OCI-LY3 (cell line): ENCODE measurements at regions not wholly inside any gene's neighbourhood (a gene's known extent, or its start where the extent isn't known, plus 50 kb on each side); places are given as distances from the start of the nearest gene placed in this dataset.

Experiments used
- H2AFZ ChIP-seq: fragments of 200-600, 300-600 bp; shearing (Covaris generic); 2 replicates; pipeline ENCODE4 v1.6.0; 2014; ENCODE audit warnings: antibody characterized with exemption, low read depth, low read length
- H3K27ac ChIP-seq: fragments of 200-600, 300-600 bp; sonication (generic); 2 replicates; pipeline ENCODE4 v1.5.1; 2014; ENCODE audit warnings: mild to moderate bottlenecking, low read length, moderate library complexity, mixed read lengths
- H3K27me3 ChIP-seq: fragments of 200-600, 300-600 bp; sonication (generic); 2 replicates; pipeline ENCODE4 v1.6.1; 2014; ENCODE audit warnings: low read depth, low read length, mixed read lengths
- H3K36me3 ChIP-seq: fragments of 200-600, 300-600 bp; sonication (generic); replicated peaks from 2 replicates; pipeline ENCODE3; 2014; ENCODE audit warnings: low read depth, low read length, mixed read lengths
- H3K4me1 ChIP-seq: fragments of 300-600, 200-600 bp; sonication (generic); 2 replicates; pipeline ENCODE4 v1.6.1; 2014; ENCODE audit warnings: low read length, mixed read lengths
- H3K4me2 ChIP-seq: fragments of 200-600, 300-600 bp; sonication (generic); 2 replicates; pipeline ENCODE4 v1.6.1; 2014; ENCODE audit warnings: low read length, mixed read lengths
- H3K4me3 ChIP-seq: fragments of 300-600, 200-600 bp; sonication (generic); 2 replicates; pipeline ENCODE4 v1.5.1; 2014; ENCODE audit warnings: antibody characterized with exemption, mild to moderate bottlenecking, low read length, moderate library complexity
- H3K79me2 ChIP-seq: fragments of 300-600, 200-600 bp; shearing (Covaris generic); 2 replicates; pipeline ENCODE4 v1.6.1; 2014; ENCODE audit warnings: mild to moderate bottlenecking, low read length, mixed read lengths
- H3K9ac ChIP-seq: fragments of 300-600, 200-600 bp; shearing (Covaris generic); 2 replicates; pipeline ENCODE4 v1.6.0; 2014; ENCODE audit warnings: mild to moderate bottlenecking, low read length, moderate library complexity
- H3K9me3 ChIP-seq: fragments of 200-600, 300-600 bp; shearing (Covaris generic); 2 replicates; pipeline ENCODE4 v1.6.1; 2014; ENCODE audit warnings: low read length, mixed read lengths; ENCODE audit not compliant: insufficient read depth
- H4K20me1 ChIP-seq: fragments of 200-600, 300-600 bp; sonication (generic); 2 replicates; pipeline ENCODE4 v1.6.1; 2016; ENCODE audit warnings: low read length, mixed read lengths; ENCODE audit not compliant: insufficient read depth
- CTCF ChIP-seq: fragments of 200-600, 300-600 bp; sonication (generic); IDR thresholded peaks from 2 replicates; pipeline ENCODE4 v1.5.1; 2014; ENCODE audit warnings: antibody characterized with exemption, low read length, low read depth
- EZH2phosphoT487 ChIP-seq: fragments of 200-600 bp; shearing (Covaris generic); IDR thresholded peaks from 2 replicates; pipeline ENCODE4 v1.6.1; 2018; ENCODE audit warnings: antibody characterized with exemption, mixed run types, low read depth

- Histone ChIP-seq H4K20me1 (no peaks in the 10 kb centered on the region), H3K36me3 (no peaks in the 10 kb centered on the region), H3K9me3 (no peaks in the 10 kb centered on the region)
These were observed 456.4 kb upstream of the HTR2C start for GRCh38 chrX:114127411-114128025.

GRCh38 chrX:114127005-114127404 is 456.9 kb upstream of the HTR2C start:
- no peak overlapping the region for H2AFZ ChIP-seq
- no peaks in the 10 kb centered on the region for H3K9me3 ChIP-seq
- TF ChIP-seq CTCF (no peak), EZH2phosphoT487 (no peak)
- no peaks in the 10 kb centered on the region for H3K4me1 ChIP-seq
- H3K9ac ChIP-seq = no peak overlapping the region
- no peak overlapping the region for H3K4me2 ChIP-seq
- H3K36me3 ChIP-seq = no peaks in the 10 kb centered on the region
- H3K79me2 ChIP-seq = no peaks in the 10 kb centered on the region
- H4K20me1 ChIP-seq = no peaks in the 10 kb centered on the region
- H3K27ac ChIP-seq = no peak overlapping the region
- H3K27me3 ChIP-seq = no peaks in the 10 kb centered on the region
- H3K4me3 ChIP-seq = no peak overlapping the region

More at GRCh38 chrX:114127411-114128025, 456.4 kb upstream of the HTR2C start:
- Histone ChIP-seq H3K9ac (no peak overlapping the region), H2AFZ (no peak overlapping the region), H3K79me2 (no peaks in the 10 kb centered on the region), H3K4me3 (no peak overlapping the region), H3K4me1 (no peaks in the 10 kb centered on the region), H3K27me3 (no peaks in the 10 kb centered on the region), H3K27ac (no peak overlapping the region), H3K4me2 (no peak overlapping the region)
- TF ChIP-seq CTCF (no peak), EZH2phosphoT487 (no peak)

- no peak overlapping the region for H3K4me2 ChIP-seq
- no peaks in the 10 kb centered on the region for H3K27me3 ChIP-seq
- TF ChIP-seq CTCF = no peak
- TF ChIP-seq EZH2phosphoT487 = no peak
- H2AFZ ChIP-seq = no peak overlapping the region
- H3K4me1 ChIP-seq = no peaks in the 10 kb centered on the region
- no peak overlapping the region for H3K27ac ChIP-seq
- no peak overlapping the region for H3K9ac ChIP-seq
- no peak overlapping the region for H3K4me3 ChIP-seq
- H3K79me2 ChIP-seq = no peaks in the 10 kb centered on the region
- no peaks in the 10 kb centered on the region for H4K20me1 ChIP-seq
- no peaks in the 10 kb centered on the region for H3K36me3 ChIP-seq
- H3K9me3 ChIP-seq = no peaks in the 10 kb centered on the region
These were observed 482.8 kb upstream of the HTR2C start for GRCh38 chrX:114101081-114101480.

GRCh38 chrX:114097866-114098265 is 486.0 kb upstream of the HTR2C start:
- no peak overlapping the region for H2AFZ ChIP-seq
- H3K4me1 ChIP-seq = no peaks in the 10 kb centered on the region
- no peaks in the 10 kb centered on the region for H4K20me1 ChIP-seq
- H3K9ac ChIP-seq = no peak overlapping the region
- H3K4me2 ChIP-seq = no peak overlapping the region
- TF ChIP-seq CTCF (no peak), EZH2phosphoT487 (no peak)
- no peak overlapping the region for H3K27ac ChIP-seq
- H3K27me3 ChIP-seq = no peaks in the 10 kb centered on the region
- H3K36me3 ChIP-seq = no peaks in the 10 kb centered on the region
- no peaks in the 10 kb centered on the region for H3K79me2 ChIP-seq
- no peaks in the 10 kb centered on the region for H3K9me3 ChIP-seq
- no peak overlapping the region for H3K4me3 ChIP-seq
